GM19438 (cell line): ENCODE measurements at regions not wholly inside any gene's neighbourhood (a gene's known extent, or its start where the extent isn't known, plus 50 kb on each side); places are given as distances from the start of the nearest gene placed in this dataset.

Experiments used
- ATAC-seq: cut with Tn5 transposase; IDR thresholded peaks from one replicate; pipeline ENCODE4 v1.9.1; 2021; ENCODE audit warnings: low read depth; ENCODE audit not compliant: unreplicated experiment

DNA sequence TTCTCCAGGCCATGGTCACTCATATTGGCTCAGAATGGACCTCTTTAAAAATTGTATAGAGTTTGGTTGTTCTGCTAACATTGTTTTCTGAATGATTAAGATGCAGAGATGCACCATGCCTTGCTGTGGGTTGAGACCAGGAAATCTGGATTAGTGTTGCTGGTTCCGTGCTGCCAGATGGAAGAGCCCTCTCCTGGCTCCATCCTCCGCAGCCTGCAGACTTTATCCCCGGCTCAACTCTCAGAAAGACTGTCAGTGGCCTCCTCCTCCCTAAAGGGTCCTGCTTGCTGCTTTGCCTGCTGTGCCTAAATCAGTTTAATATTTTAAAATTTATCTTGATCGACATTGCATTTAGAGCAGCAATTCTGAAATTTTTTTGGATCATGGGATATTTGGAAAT lies 196.7 kb downstream of the TENT4A start:
- no peak for ATAC-seq

DNA sequence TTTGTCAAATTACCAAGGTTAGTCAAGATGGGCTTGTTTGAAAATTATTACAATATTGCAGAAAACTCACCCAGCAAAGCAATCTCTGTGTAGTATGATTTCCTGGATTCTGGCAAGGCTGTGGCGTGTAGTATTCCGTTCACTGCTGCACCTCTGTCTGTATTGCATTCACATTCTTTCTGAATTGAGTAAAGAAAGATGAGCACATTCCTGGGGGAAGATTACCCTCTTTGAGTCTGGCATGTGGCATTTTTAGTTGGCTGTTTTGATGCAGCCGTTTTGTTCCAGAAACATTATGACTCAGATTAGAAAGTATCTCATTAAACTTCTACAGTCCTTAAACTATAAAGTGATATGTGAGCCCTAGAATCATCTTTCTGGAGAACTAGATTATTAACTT lies 197.7 kb downstream of the TENT4A start:
- no peak for ATAC-seq

DNA sequence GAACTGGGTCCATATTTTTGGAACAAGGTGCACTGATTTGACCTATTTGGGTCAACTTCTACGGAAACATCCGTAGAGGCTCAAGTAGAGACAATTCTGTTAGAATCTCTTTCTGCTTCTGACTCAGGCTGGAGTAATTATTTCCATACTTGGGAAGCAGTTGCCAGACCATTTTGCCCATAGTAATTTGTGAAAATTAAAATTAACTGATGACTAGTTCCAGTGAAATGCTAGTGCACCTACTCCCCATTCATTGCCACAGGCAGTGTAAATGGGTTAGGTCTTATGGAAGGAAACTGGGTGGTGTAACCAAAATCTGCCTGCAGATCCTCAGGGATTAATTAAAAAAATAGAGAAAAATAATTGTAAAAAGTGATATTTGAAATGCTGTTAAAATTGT lies 201.1 kb downstream of the TENT4A start:
- no peak for ATAC-seq

- ATAC-seq: no peak
Observed at GRCh38 chr5:6915574-6915973, 202.3 kb downstream of the TENT4A start.

DNA sequence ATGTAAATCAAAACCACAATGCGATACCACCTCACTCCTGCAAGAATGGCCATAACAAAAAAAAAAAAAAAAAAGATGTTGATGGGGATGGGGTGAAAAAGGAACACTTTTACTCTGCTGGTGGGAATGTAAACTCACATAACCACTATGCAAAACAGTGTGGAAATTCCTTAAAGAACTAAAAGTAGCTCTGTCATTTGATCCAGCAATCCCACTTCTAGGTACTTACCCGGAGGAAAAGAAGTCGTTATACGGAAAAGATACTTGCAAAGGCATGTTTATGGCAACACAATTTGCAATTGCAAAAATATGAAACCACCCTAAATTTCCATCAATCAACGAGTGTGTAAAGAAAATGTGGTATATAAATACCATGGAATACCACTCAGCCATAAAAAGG lies 205.0 kb downstream of the TENT4A start:
- no peak for ATAC-seq

DNA sequence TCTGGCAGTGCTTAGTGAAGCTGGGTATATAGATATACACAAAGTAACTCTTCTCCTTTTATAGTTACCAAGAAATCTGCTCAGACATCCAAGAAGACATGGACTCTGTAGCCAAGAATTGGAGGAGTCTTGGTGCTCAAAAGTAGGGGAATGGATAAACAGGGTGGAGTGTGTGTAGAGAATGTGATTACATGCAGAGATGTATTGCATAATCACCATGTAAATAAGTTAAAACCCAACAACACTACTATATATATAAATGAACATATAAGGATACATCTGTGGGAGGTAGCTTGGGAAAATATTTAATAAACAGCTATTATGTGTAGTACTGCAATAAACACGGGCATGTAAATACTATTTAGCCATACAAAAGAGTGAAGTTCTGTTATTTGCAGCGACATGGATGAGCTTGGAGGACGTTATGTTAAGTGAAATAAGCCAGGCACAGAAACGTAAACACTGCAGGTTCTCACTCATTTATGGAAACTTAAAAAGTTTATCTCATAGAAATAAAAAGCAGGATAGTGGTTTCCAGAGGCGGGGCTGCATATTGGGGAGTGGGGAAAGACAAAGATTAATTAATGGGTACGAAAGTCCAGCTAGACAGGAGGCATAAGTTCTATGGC lies 207.5 kb downstream of the TENT4A start:
- no peak for ATAC-seq

DNA sequence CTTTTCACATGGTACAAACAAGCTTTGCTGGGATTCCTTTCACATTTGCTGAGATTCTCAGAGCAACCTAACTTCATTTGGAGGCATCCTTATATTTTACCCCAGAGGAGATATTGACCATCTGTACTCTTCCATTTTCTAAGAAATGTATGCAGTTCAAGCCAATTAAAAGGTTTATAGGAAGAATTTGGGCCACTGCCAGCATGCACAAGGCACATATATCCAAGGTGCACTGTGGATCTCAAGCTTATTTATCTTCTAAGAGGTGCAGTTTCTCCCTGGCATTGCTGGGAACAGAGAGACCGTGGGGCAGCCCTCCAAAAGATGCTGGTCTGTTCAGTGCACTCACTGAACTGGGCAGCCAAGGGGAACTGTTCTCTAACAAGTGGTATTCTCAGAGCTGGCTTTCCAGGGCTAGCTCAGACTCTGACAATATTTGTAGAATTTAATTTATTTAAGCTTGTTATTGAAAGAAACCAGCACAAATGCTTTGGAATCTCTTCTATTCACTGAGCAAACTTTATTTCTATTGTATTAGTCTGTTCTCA lies 213.3 kb downstream of the TENT4A start:
- ATAC-seq: no peak

- ATAC-seq: no peak
Observed at GRCh38 chr5:6936031-6936430, 222.8 kb downstream of the TENT4A start.

DNA sequence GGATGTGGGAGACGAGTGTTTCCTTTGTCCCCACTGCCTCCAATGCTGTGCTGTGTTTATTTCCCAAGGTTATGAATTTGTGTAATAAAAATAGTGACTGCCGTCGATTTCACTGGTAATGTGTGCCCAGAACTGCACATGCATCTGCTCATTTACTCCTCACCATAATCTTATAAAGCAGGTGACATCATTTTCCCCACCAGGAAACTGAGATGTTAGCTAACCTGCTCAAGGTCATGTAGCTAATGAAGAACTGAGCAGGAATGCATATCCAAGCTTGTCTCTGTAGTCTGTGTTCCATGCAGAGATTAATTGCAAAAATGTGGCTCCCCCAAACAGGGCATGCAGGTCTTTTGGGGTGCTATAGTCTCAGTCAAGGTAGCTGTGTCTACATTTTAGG lies 224.4 kb downstream of the TENT4A start:
- ATAC-seq: no peak

DNA sequence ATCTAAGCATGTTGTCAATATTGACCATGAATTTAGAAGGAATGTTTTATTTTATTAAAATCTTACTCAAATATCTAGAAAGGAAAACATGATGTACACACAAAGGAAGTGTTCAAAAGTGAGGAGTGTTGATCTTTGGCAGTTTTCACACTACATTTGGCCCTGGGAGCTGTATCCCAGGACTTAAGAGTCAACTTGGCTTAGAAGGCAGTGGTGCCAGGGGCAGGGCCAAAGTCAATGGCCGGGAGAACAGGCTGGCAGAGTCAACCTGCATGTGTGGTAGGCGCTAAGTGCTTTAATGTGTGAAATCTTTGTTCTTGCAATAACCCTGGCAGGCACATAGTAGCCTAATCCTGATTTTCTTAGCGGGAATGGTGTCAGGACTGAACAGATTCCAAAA lies 228.4 kb downstream of the TENT4A start:
- no peak for ATAC-seq

DNA sequence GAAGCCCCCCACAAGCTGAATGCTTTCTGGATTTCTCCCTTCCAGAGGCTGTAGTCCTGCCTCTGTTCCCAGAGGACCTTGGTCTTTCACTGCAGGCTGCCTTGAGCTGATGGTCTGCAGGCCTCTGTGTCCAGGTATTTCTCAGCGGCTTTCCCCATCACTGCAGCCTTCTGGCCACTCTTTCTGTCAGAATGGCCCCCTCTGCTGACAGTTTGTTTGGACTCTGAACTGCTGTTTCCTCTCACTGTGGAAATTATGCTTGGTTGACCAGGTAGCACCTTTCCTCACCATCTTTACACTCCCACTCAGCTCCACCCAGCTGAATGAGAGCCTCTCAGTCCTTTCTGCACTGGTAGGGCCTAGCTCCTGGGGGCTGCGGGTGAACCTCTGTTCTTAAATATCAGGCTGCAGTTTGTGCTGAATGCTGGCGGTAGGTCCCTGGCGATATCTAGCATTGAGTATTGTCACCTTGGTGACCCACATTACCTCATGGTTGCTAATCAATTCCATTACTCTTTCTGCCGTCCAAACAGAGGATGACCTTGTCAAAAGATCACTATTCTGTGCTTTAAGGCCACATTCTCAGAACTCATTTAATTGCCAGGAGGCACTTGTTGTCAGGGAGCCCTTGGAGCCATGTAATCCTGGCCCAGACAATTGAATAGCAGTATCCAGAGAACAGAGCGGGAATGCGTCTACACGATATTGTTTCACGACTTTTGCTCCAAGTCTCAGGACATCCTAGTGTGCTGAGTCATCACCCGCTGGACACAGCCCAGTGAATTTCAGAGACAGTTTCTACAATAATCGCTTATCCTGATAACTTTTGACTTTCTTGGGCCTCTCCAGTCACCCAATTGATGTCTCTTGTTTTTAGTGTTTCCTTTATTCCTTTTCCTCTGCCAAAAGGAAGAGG lies 230.2 kb downstream of the TENT4A start:
- no peak for ATAC-seq

DNA sequence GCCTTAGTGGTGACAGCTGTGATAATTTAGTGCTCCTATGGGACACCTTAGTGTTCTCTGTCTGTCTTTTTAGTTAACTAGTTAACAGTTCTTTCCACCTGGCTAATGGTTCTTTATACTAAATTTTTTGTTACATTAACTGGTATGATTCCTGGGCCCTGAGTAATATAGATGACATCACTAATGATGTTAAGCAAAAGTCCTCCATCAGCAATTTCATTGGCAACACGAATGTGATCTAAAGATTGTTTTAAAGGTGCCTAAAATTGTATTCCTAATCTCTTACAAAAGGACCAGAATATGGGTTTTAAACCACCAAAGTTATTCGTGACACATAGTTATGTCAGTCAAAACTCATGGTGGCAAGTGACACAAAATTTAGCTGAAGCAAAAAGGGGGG lies 235.3 kb downstream of the TENT4A start:
- ATAC-seq: no peak

GRCh38 chr5:6949230-6949629 lies 236.0 kb downstream of the TENT4A start:
- no peak for ATAC-seq

- no peak for ATAC-seq
Observed at GRCh38 chr5:6950250-6950649, 237.0 kb downstream of the TENT4A start.

DNA sequence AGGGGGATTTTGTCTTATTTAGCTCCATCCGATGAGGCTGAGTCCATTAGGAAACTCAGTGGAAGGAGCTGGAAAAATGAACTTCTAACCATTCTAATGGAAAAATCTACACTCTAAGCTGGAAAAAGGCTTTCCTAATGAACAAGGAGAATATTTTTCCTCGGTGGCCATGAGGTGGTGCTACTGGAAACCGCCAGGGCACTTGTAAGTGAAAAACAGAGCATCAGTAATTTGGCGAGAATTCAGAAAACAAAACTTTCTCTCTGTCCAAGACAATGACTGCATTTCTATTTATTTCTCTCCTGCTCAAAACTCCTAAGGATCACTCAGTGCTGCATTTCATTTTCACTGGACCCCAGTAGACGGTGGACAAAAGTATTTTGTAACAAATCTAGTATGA lies 237.6 kb downstream of the TENT4A start:
- no peak for ATAC-seq

DNA sequence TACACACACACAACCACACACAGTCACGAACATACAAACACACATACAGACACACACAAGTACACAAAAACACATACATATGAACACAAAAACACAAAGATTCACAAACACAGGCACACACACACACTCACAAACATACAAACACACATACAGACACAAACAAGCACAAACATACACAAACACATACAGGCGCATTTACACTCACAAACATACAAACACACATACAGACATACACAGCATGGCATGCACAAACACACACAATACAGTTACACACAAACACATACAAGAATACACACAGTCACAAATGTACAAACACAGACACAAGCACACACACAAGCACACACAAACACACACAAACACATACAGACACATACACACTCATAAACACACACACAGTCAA lies 247.9 kb downstream of the TENT4A start:
- ATAC-seq: no peak

DNA sequence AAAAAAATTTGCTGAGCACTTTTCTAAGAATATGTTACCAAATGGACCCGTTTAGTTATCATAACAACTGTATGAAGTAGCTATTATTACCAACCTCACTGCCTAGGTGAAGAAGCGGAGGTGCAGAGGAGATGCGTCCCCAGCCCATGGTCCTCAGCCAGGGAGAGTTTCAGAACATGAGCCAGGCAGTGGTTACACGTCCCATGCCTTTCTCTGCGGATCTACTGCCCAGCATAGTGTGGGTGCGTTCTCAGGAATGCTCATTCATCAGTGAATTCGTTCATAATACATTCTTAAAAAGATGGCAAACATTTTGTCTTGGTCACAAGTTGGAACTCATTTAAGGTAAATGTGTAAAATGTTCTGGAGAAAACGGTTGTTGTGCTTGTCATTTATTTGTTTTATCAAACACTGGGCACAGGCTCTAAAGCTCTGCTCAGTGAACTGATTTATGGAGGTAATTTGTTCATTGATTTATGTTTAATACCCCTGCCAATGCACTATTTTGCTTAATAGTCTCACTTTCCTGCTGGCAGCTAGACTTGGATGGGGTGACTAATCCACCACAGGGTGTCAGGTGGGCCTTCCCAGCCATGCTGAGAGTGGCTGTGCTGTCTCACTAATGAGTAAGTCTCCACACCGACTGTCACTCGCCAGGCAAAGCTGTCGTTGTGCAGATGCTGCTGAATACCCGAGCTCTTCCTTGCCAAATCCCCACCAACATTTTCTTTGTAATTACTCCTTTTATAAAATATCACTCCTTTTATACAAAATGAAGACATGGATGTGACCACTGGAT lies 248.8 kb downstream of the TENT4A start:
- ATAC-seq: no peak

- no peak for ATAC-seq
Observed at GRCh38 chr5:6976971-6977370, 263.7 kb downstream of the TENT4A start.

- no peak for ATAC-seq
Observed at GRCh38 chr5:6979061-6979460, 265.8 kb downstream of the TENT4A start.

DNA sequence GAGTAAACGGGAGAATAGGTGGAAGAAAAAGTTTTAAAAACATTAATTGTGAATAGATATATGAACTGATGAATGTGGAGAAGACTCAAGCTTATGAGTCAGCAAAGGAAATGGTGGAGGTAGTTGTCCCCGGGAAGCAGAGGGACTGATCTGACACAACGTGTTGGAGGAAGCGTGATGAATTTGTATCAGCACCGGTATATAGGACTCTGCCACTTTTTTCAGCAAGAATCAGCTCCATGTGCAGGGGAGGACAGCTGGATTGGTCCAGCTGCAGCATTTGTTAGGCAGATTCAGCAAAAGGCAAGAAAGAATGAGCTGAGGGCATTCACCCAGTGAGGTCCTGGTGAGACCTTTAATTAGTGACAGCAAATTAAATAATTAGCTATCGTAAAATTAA lies 276.0 kb downstream of the TENT4A start:
- ATAC-seq: no peak

GRCh38 chr5:6994097-6994496 lies 280.9 kb downstream of the TENT4A start:
- no peak for ATAC-seq
